ENCODE measurements at regions not wholly inside any gene's neighbourhood (a gene's known extent, or its start where the extent isn't known, plus 50 kb on each side); places are given as distances from the start of the nearest gene placed in this dataset.

DNA sequence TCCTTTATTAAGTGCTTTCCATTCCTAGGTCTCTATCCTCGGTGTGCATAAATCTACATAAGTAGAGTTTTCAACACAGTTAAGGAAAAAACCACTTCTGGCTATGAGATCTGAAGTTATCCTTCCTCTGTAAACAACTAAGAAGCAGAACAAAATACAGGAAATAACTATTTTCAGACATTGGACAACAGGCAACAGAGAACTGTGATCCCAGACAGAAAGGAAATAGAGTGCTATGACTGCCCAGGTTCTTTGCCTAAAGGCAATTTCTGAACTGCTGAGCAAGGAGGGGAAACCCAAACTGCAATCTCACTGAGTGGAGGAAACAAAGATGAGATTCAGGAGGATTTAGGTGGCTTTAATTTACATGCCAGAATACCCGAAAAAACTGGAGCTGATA, 285.4 kb downstream of the SNX13 start:
- no peaks in the 10 kb centered on the region for H3K27me3 ChIP-seq (ENCODE audit: insufficient read depth)
- no peak overlapping the region for H3K9ac ChIP-seq
- H3K9me2 ChIP-seq: no peaks in the 10 kb centered on the region
- TF ChIP-seq RXRA (IDR thresholded peaks at IDR 0.05; ENCODE audit: borderline replicate concordance, low read depth): no peak
- TF ChIP-seq, protein P1, sequence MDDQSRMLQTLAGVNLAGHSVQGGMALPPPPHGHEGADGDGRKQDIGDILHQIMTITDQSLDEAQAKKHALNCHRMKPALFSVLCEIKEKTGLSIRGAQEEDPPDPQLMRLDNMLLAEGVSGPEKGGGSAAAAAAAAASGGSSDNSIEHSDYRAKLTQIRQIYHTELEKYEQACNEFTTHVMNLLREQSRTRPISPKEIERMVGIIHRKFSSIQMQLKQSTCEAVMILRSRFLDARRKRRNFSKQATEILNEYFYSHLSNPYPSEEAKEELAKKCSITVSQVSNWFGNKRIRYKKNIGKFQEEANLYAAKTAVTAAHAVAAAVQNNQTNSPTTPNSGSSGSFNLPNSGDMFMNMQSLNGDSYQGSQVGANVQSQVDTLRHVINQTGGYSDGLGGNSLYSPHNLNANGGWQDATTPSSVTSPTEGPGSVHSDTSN (IDR thresholded peaks at IDR 0.05): no peak
- TF ChIP-seq, protein P2, sequence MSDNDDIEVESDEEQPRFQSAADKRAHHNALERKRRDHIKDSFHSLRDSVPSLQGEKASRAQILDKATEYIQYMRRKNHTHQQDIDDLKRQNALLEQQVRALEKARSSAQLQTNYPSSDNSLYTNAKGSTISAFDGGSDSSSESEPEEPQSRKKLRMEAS (IDR thresholded peaks at IDR 0.05; ENCODE audit: low read depth): no peak
- TF ChIP-seq, protein P3, sequence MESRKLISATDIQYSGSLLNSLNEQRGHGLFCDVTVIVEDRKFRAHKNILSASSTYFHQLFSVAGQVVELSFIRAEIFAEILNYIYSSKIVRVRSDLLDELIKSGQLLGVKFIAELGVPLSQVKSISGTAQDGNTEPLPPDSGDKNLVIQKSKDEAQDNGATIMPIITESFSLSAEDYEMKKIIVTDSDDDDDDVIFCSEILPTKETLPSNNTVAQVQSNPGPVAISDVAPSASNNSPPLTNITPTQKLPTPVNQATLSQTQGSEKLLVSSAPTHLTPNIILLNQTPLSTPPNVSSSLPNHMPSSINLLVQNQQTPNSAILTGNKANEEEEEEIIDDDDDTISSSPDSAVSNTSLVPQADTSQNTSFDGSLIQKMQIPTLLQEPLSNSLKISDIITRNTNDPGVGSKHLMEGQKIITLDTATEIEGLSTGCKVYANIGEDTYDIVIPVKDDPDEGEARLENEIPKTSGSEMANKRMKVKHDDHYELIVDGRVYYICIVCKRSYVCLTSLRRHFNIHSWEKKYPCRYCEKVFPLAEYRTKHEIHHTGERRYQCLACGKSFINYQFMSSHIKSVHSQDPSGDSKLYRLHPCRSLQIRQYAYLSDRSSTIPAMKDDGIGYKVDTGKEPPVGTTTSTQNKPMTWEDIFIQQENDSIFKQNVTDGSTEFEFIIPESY (IDR thresholded peaks at IDR 0.05; ENCODE audit: borderline replicate concordance, low read depth): no peak
- TF ChIP-seq, protein P4, sequence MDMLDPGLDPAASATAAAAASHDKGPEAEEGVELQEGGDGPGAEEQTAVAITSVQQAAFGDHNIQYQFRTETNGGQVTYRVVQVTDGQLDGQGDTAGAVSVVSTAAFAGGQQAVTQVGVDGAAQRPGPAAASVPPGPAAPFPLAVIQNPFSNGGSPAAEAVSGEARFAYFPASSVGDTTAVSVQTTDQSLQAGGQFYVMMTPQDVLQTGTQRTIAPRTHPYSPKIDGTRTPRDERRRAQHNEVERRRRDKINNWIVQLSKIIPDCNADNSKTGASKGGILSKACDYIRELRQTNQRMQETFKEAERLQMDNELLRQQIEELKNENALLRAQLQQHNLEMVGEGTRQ (IDR thresholded peaks at IDR 0.05; ENCODE audit: borderline replicate concordance, low read depth, low read length): no peak
- no peak for TF ChIP-seq RFX5 (IDR thresholded peaks at IDR 0.05; ENCODE audit: low read length)
- H3K4me2 ChIP-seq: no peak overlapping the region
- no peak overlapping the region for H2AFZ ChIP-seq (ENCODE audit: low read depth)
- H3F3A ChIP-seq (replicated peaks; ENCODE audit: insufficient read depth): peaks cover 14% of the 10 kb centered on the region
- no peak overlapping the region for H3K27ac ChIP-seq (ENCODE audit: low read depth in 2 of 2, low read length in 1 of 2)
- CTCF ChIA-PET: interaction anchor here (1.1 to 1.2 kb wide), 2 partner anchors 10 to 14 kb away, joined by 3 to 7 read pairs; no protein-coding TSS in a partner anchor
- WGBS (ENCODE audit: low lambda C conversion rate): 13% methylated on average over 2 of the region's 2 CpGs
- no peaks in the 10 kb centered on the region for H4K20me1 ChIP-seq (ENCODE audit: insufficient read depth)
- peaks cover 0 to 7% of the 10 kb centered on the region in 2 experiments; a peak in 1 of 4 replicates for H3K4me1 ChIP-seq (ENCODE audit: control insufficient read depth in 1 of 2, insufficient read depth in 2 of 2, low read depth in 1 of 2, low read length in 1 of 2)
- H3K79me2 ChIP-seq (ENCODE audit: insufficient read depth): no peaks in the 10 kb centered on the region
- no peak for DNase-seq
- H3K36me3 ChIP-seq (replicated peaks in 1 of 2; ENCODE audit: control insufficient read depth in 1 of 2, insufficient read depth in 2 of 2, low read length in 1 of 2): no peaks in the 10 kb centered on the region
- POLR2A ChIA-PET: no interaction called here
- H3K9me3 ChIP-seq: no peaks in the 10 kb centered on the region
- no peak overlapping the region for H3K4me3 ChIP-seq (ENCODE audit: low read depth in 2 of 2, low read length in 1 of 2)

DNA sequence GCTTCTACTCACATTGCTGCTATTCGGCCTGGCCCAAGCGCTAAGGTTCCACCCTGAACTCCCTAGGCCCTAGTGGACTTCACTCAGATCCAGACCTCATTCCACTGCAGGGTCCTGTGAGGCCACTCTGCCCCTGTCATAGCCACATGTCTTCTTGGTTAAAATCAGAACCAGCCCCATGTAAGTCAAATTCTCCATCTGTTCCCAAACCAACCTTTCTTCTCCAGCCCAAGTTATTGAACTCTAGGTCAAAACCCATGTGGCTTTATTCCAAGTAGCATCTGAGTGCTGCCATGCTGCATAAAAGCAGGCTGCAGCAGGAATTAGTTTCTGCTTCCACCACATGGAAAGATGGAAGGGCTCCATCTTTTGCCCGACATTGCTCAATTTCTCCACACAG, 281.2 kb downstream of the SNX13 start:
- 24% methylated on average over 3 of the region's 3 CpGs for WGBS (ENCODE audit: low lambda C conversion rate)
- ChIA-PET POLR2A (no interaction called here), CTCF (interaction anchor here (1.4 kb wide), 1 partner anchor 19 kb away, joined by 3 read pairs; no protein-coding TSS in a partner anchor)
- H3K9ac ChIP-seq: no peak overlapping the region
- no peaks in the 10 kb centered on the region for H3K27me3 ChIP-seq (ENCODE audit: insufficient read depth)
- DNase-seq: no peak
- H4K20me1 ChIP-seq (ENCODE audit: insufficient read depth): no peaks in the 10 kb centered on the region
- H3K4me3 ChIP-seq (ENCODE audit: low read depth in 2 of 2, low read length in 1 of 2): no peak overlapping the region
- no peak overlapping the region for H3K4me2 ChIP-seq
- H3K36me3 ChIP-seq (replicated peaks in 1 of 2; ENCODE audit: control insufficient read depth in 1 of 2, insufficient read depth in 2 of 2, low read length in 1 of 2): no peaks in the 10 kb centered on the region
- no peaks in the 10 kb centered on the region for H3K9me3 ChIP-seq
- H3F3A ChIP-seq (replicated peaks; ENCODE audit: insufficient read depth): peaks cover 6% of the 10 kb centered on the region
- TF ChIP-seq TAF1 (IDR thresholded peaks at IDR 0.05; ENCODE audit: borderline replicate concordance, low read depth, low read length): no peak
- no peaks in the 10 kb centered on the region for H3K9me2 ChIP-seq
- H2AFZ ChIP-seq (ENCODE audit: low read depth): no peak overlapping the region
- H3K79me2 ChIP-seq (ENCODE audit: insufficient read depth): no peaks in the 10 kb centered on the region
- no peak overlapping the region for H3K27ac ChIP-seq (ENCODE audit: low read depth in 2 of 2, low read length in 1 of 2)
- peaks cover 0 to 18% of the 10 kb centered on the region in 2 experiments; a peak in 3 of 4 replicates for H3K4me1 ChIP-seq (ENCODE audit: control insufficient read depth in 1 of 2, insufficient read depth in 2 of 2, low read depth in 1 of 2, low read length in 1 of 2)

Data from SK-N-SH (cell line).